HEK293T (cell line): ENCODE measurements at regions not wholly inside any gene's neighbourhood (a gene's known extent, or its start where the extent isn't known, plus 50 kb on each side); places are given as distances from the start of the nearest gene placed in this dataset.

Experiments
- BHLHE40 ChIP-seq: fragments of 450-650 bp; IDR thresholded peaks from 2 replicates; pipeline ENCODE4 v1.6.1; 2016; ENCODE audit warnings: mild to moderate bottlenecking, moderate library complexity, borderline replicate concordance
- ELF4 ChIP-seq: fragments of 450-650 bp; IDR thresholded peaks from 2 replicates; pipeline ENCODE4 v1.6.1; 2017; ENCODE audit warnings: antibody characterized with exemption
- FOXK2 ChIP-seq: fragments of 450-650 bp; IDR thresholded peaks from 2 replicates; pipeline ENCODE4 v1.6.1; 2016; ENCODE audit warnings: mild to moderate bottlenecking
- LEF1 ChIP-seq: fragments of 450-650 bp; IDR thresholded peaks from 2 replicates; pipeline ENCODE4 v1.6.1; 2017; ENCODE audit warnings: mild to moderate bottlenecking, borderline replicate concordance
- NFRKB ChIP-seq: fragments of 450-650 bp; IDR thresholded peaks from 2 replicates; pipeline ENCODE4 v1.6.1; 2016; ENCODE audit warnings: mild to moderate bottlenecking, moderate library complexity
- SP1 ChIP-seq: fragments of 450-650 bp; IDR thresholded peaks from 2 replicates; pipeline ENCODE4 v1.6.1; 2017
- ZNF384 ChIP-seq: fragments of 450-650 bp; IDR thresholded peaks from 2 replicates; pipeline ENCODE4 v1.6.1; 2016

DNA sequence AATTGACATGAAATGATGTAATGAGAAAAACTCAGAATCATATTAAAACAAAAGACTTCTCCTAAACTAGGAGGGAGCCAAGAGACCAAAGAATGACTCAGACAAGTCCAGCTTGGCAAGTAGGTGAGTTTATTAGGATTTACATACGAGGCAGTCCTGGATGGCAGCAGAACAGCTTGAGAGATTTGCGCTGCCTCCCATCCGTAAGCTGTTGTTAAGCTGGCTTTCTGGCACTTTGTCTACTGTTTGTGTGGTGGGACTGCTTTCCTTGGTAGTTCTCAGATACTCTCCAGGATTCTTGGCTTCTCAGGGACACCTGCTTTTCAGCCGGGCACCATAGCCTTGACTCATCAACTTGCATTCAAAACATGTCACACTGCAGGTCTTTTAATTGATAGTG lies 57.6 kb downstream of the COX7C start:
- TF ChIP-seq FOXK2 (no peak), SP1 (no peak), BHLHE40 (no peak), LEF1 (no peak), ZNF384 (no peak), NFRKB (no peak), ELF4 (no peak)
